Thyroid gland (tissue), 4 donors: ENCODE measurements at regions not wholly inside any gene's neighbourhood (a gene's known extent, or its start where the extent isn't known, plus 50 kb on each side); places are given as distances from the start of the nearest gene placed in this dataset.

Experiments used
- DNase-seq, 2 donors: peaks; one replicate each; pipeline ENCODE4 v3.0.0-alpha.2; 2019
- H3K27ac ChIP-seq, 3 donors: fragments of 200-600 bp; sonication (generic); 1 replicate in 2 of 3; 2 replicates in 1 of 3; pipeline ENCODE4 v1.5.1; 2016 to 2019; ENCODE audit warnings: mild to moderate bottlenecking in 1 of 3, moderate library complexity in 1 of 3
- H3K27me3 ChIP-seq: fragments of 200-600 bp; sonication (generic); one replicate; pipeline ENCODE4 v1.5.1; 2019
- H3K36me3 ChIP-seq, 2 donors: fragments of 200-600 bp; sonication (generic); one replicate each; pipeline ENCODE4 v1.5.1; 2016 to 2019
- H3K4me1 ChIP-seq, 2 donors: fragments of 200-600 bp; sonication (generic); one replicate each; pipeline ENCODE4 v1.5.1; 2017 to 2019
- H3K4me3 ChIP-seq, 3 donors: fragments of 200-600 bp; sonication (generic); replicated peaks in 1 of 3; 1 replicate in 2 of 3; 2 replicates in 1 of 3; pipeline ENCODE4 v1.5.1; 2016; ENCODE audit warnings: mild to moderate bottlenecking in 1 of 3
- H3K9me3 ChIP-seq: fragments of 200-600 bp; sonication (generic); one replicate; pipeline ENCODE4 v1.5.1; 2017
- CTCF ChIP-seq, 6 experiments: fragments of 200-600 bp in 3 of 6; fragments of 450-650 bp in 3 of 6; sonication (generic) in 3 of 6; IDR thresholded peaks; one replicate each; pipeline ENCODE4 v1.5.1; 2016 to 2019; ENCODE audit warnings: antibody characterized with exemption in 6 of 6, mild to moderate bottlenecking in 2 of 6, inconsistent platforms in 1 of 6, moderate library complexity in 1 of 6
- POLR2A ChIP-seq, 2 donors: fragments of 450-650 bp; IDR thresholded peaks; one replicate each; pipeline ENCODE4 v1.6.1; 2017; ENCODE audit warnings: antibody characterized with exemption in 2 of 2, mild to moderate bottlenecking in 2 of 2, moderate library complexity in 1 of 2
- WGBS, 2 donors: methylation state at CpG; one replicate each; pipeline ENCODE4 v1.1.5; 2017; 5-methylcytosine and 5-hydroxymethylcytosine counted together
- intact Hi-C: fragments of 100-400 bp; cut with DNase I; formaldehyde crosslinking; loops from one replicate; pipeline ENCODE4 v1.15.1; 2023

- no peak for TF ChIP-seq CTCF (IDR thresholded peaks at IDR 0.05)
- no peak for TF ChIP-seq POLR2A (IDR thresholded peaks at IDR 0.05)
These were observed 392.2 kb upstream of the KLF4 start for GRCh38 chr9:107881626-107882300.

GRCh38 chr9:107878462-107878861 is 388.9 kb upstream of the KLF4 start:
- DNase-seq = no peak
- intact Hi-C loops = no loop called here
- no peaks in the 10 kb centered on the region for H3K27me3 ChIP-seq
- H3K4me1 ChIP-seq = no peaks in the 10 kb centered on the region
- no peaks in the 10 kb centered on the region for H3K9me3 ChIP-seq
- TF ChIP-seq POLR2A (IDR thresholded peaks at IDR 0.05) (no peak), CTCF (IDR thresholded peaks at IDR 0.05) (no peak)
- 89 to 94% methylated on average over 2 of the region's 2 CpGs for WGBS, 2 donors
- H3K36me3 ChIP-seq = no peaks in the 10 kb centered on the region
- H3K27ac ChIP-seq = no peak overlapping the region
- H3K4me3 ChIP-seq = no peak overlapping the region

More at GRCh38 chr9:107881626-107882300, 392.2 kb upstream of the KLF4 start:
- no peak for DNase-seq
- Histone ChIP-seq H3K36me3 (no peaks in the 10 kb centered on the region), H3K9me3 (no peaks in the 10 kb centered on the region), H3K27me3 (no peaks in the 10 kb centered on the region), H3K27ac (no peak overlapping the region), H3K4me3 (no peak overlapping the region), H3K4me1 (no peaks in the 10 kb centered on the region)
- intact Hi-C loops = no loop called here
- WGBS, 2 donors = 68 to 84% methylated on average over 2 of the region's 2 CpGs

- 91 to 97% methylated on average over 9 of the region's 9 CpGs for WGBS, 2 donors
- Histone ChIP-seq H3K27me3 (no peaks in the 10 kb centered on the region), H3K36me3 (no peaks in the 10 kb centered on the region), H3K4me1 (peaks cover 0 to 7% of the 10 kb centered on the region in 2 donors), H3K4me3 (no peak overlapping the region), H3K9me3 (no peaks in the 10 kb centered on the region), H3K27ac (no peak overlapping the region)
- intact Hi-C loops = no loop called here
- DNase-seq = no peak
- no peak for TF ChIP-seq CTCF (IDR thresholded peaks at IDR 0.05)
- TF ChIP-seq POLR2A (IDR thresholded peaks at IDR 0.05) = no peak
These were observed 386.0 kb upstream of the KLF4 start for GRCh38 chr9:107875571-107875980.

GRCh38 chr9:107874591-107875369 is 385.2 kb upstream of the KLF4 start:
- no peak for DNase-seq
- intact Hi-C loops = no loop called here
- TF ChIP-seq POLR2A (IDR thresholded peaks at IDR 0.05) (no peak), CTCF (IDR thresholded peaks at IDR 0.05) (no peak)
- WGBS, 2 donors = 78 to 79% methylated on average over 14 of the region's 14 CpGs
- Histone ChIP-seq H3K4me3 (no peak overlapping the region), H3K27ac (no peak overlapping the region), H3K4me1 (peaks cover 4 to 14% of the 10 kb centered on the region in 2 donors), H3K9me3 (no peaks in the 10 kb centered on the region), H3K27me3 (no peaks in the 10 kb centered on the region), H3K36me3 (no peaks in the 10 kb centered on the region)

GRCh38 chr9:107874137-107874536 is 384.6 kb upstream of the KLF4 start:
- intact Hi-C loops = no loop called here
- no peaks in the 10 kb centered on the region for H3K27me3 ChIP-seq
- peaks cover 6 to 16% of the 10 kb centered on the region in 2 donors for H3K4me1 ChIP-seq
- no peak overlapping the region for H3K4me3 ChIP-seq
- no peak for DNase-seq
- 86 to 93% methylated on average over 3 of the region's 3 CpGs for WGBS, 2 donors
- H3K36me3 ChIP-seq = no peaks in the 10 kb centered on the region
- H3K9me3 ChIP-seq = no peaks in the 10 kb centered on the region
- no peak overlapping the region for H3K27ac ChIP-seq
- TF ChIP-seq POLR2A (IDR thresholded peaks at IDR 0.05) (no peak), CTCF (IDR thresholded peaks at IDR 0.05) (no peak)
